ENCODE measurements at regions not wholly inside any gene's neighbourhood (a gene's known extent, or its start where the extent isn't known, plus 50 kb on each side); places are given as distances from the start of the nearest gene placed in this dataset.

DNA sequence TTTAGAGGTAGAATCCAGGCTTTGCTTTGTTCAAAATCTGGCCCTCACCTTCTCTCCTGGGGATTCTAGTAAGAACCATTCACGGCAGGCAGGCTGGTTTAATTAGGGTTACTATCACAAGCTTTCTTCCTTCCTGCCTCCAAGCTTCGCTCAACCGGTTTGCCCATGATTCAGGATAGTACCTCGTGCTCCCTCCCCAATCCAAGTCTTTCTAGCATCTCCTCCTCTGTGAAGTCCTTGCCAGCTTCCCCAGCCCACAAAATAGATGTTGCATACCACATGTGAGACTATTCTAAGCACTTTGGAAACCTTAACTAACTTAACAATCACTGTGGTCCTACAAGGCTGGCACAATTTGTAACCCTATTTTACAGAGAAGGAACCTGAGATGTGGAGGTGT is 135.1 kb downstream of the SOCS6 start:
- TF ChIP-seq CTCF (IDR thresholded peaks at IDR 0.05 in 4 of 5, conservative IDR thresholded peaks at IDR 0.05 in 1 of 5) (no peak), POLR2A (IDR thresholded peaks at IDR 0.05) (no peak)
